ENCODE measurements at regions not wholly inside any gene's neighbourhood (a gene's known extent, or its start where the extent isn't known, plus 50 kb on each side); places are given as distances from the start of the nearest gene placed in this dataset.

DNA sequence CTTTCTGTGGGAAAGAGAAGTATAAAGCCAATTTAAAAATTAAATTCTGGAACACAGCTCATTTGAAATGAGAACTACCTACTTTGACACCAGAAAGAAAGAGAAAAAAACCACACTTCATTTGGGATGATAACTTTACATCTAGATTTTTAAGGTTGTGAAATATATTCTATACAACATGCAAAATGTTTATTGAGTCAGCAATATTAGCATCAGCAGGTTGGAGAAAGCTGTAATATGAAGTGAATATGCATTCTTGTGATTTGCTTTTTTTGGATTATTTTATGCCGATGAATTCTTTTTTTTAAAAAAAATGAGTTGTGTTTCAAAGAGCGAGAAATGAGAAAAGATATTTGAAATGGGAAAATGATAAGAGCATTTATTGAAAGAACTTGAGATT, 307.0 kb upstream of the DPPA4 start:
- Histone ChIP-seq H3K4me1 (ENCODE audit: control insufficient read depth, insufficient read depth, low read length) (no peaks in the 10 kb centered on the region), H3K27me3 (ENCODE audit: control insufficient read depth, insufficient read depth, low read length, poor library complexity, severe bottlenecking) (no peaks in the 10 kb centered on the region), H3K4me3 (ENCODE audit: low read length) (no peak overlapping the region), H3K27ac (ENCODE audit: low read depth, low read length) (no peak overlapping the region), H3K36me3 (ENCODE audit: control insufficient read depth, insufficient read depth, low read length) (no peaks in the 10 kb centered on the region), H3K9me3 (ENCODE audit: control insufficient read depth, low read length) (no peaks in the 10 kb centered on the region), H3K9ac (ENCODE audit: extremely low read depth, low read length, poor library complexity, severe bottlenecking) (no peak overlapping the region)
- no peaks in the 10 kb centered on the region for H3K36me3 Mint-ChIP-seq (ENCODE audit: low read depth)
- 91 to 100% methylated on average over 2 of the region's 2 CpGs for WGBS, 2 experiments (ENCODE audit: insufficient coverage in 1 of 2, insufficient read length in 1 of 2)
- no peaks in the 10 kb centered on the region for H3K4me1 Mint-ChIP-seq
- DNase-seq: no peak
- no peaks in the 10 kb centered on the region for H3K27me3 Mint-ChIP-seq (ENCODE audit: insufficient read depth)
- TF ChIP-seq CTCF (conservative IDR thresholded peaks at IDR 0.05): no peak
- no peak overlapping the region for H3K27ac Mint-ChIP-seq
- no peaks in the 10 kb centered on the region for H3K9me3 Mint-ChIP-seq
- H3K4me3 Mint-ChIP-seq: no peak overlapping the region

DNA sequence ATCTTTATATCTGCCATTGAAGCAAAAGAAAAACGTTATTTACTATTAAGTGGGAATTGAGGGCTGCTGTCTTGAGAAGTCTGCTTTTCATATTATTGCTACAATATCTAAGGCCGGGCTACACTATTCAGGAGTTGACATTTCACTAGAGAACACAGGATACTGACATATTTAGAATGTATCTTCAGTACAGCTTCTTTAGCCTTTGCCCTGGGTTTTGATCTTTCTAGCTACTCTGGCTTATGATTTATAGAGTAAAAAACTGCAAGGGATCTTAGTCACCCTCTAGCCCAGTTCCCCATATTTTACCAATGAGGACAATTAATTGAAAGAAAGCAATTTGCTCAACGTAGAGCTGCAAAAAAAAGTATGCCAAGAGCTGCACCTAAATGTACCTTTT, 307.4 kb upstream of the DPPA4 start:
- no peak overlapping the region for H3K27ac Mint-ChIP-seq
- H3K27ac ChIP-seq (ENCODE audit: low read depth, low read length): no peak overlapping the region

GRCh38 chr3:109648027-109648426, 310.7 kb upstream of the DPPA4 start:
- H3K9me3 Mint-ChIP-seq: peaks cover 7% of the 10 kb centered on the region
- no peaks in the 10 kb centered on the region for H3K27me3 ChIP-seq (ENCODE audit: control insufficient read depth, insufficient read depth, low read length, poor library complexity, severe bottlenecking)
- no peaks in the 10 kb centered on the region for H3K9me3 ChIP-seq (ENCODE audit: control insufficient read depth, low read length)
- H3K36me3 ChIP-seq (ENCODE audit: control insufficient read depth, insufficient read depth, low read length): no peaks in the 10 kb centered on the region
- no peak for TF ChIP-seq CTCF (conservative IDR thresholded peaks at IDR 0.05)
- H3K4me1 ChIP-seq (ENCODE audit: control insufficient read depth, insufficient read depth, low read length): no peaks in the 10 kb centered on the region
- no peak overlapping the region for H3K4me3 ChIP-seq (ENCODE audit: low read length)
- no peaks in the 10 kb centered on the region for H3K4me1 Mint-ChIP-seq
- DNase-seq: no peak
- no peaks in the 10 kb centered on the region for H3K36me3 Mint-ChIP-seq (ENCODE audit: low read depth)
- H3K4me3 Mint-ChIP-seq: no peak overlapping the region
- no peak overlapping the region for H3K9ac ChIP-seq (ENCODE audit: extremely low read depth, low read length, poor library complexity, severe bottlenecking)
- H3K27ac ChIP-seq (ENCODE audit: low read depth, low read length): no peak overlapping the region
- H3K27ac Mint-ChIP-seq: no peak overlapping the region
- WGBS, 2 experiments (ENCODE audit: insufficient coverage in 1 of 2, insufficient read length in 1 of 2): 95% methylated on average over 6 of the region's 6 CpGs
- no peaks in the 10 kb centered on the region for H3K27me3 Mint-ChIP-seq (ENCODE audit: insufficient read depth)

More for the DNA sequence above, 307.4 kb upstream of the DPPA4 start:
- no peak overlapping the region for H3K4me3 ChIP-seq (ENCODE audit: low read length)
- no peak overlapping the region for H3K9ac ChIP-seq (ENCODE audit: extremely low read depth, low read length, poor library complexity, severe bottlenecking)
- H3K27me3 Mint-ChIP-seq (ENCODE audit: insufficient read depth): no peaks in the 10 kb centered on the region
- H3K36me3 ChIP-seq (ENCODE audit: control insufficient read depth, insufficient read depth, low read length): no peaks in the 10 kb centered on the region
- H3K4me1 ChIP-seq (ENCODE audit: control insufficient read depth, insufficient read depth, low read length): no peaks in the 10 kb centered on the region
- H3K36me3 Mint-ChIP-seq (ENCODE audit: low read depth): no peaks in the 10 kb centered on the region
- H3K9me3 ChIP-seq (ENCODE audit: control insufficient read depth, low read length): no peaks in the 10 kb centered on the region
- H3K27me3 ChIP-seq (ENCODE audit: control insufficient read depth, insufficient read depth, low read length, poor library complexity, severe bottlenecking): no peaks in the 10 kb centered on the region
- TF ChIP-seq CTCF (conservative IDR thresholded peaks at IDR 0.05): no peak
- H3K4me3 Mint-ChIP-seq: no peak overlapping the region
- WGBS, 2 experiments (ENCODE audit: insufficient coverage in 1 of 2, insufficient read length in 1 of 2): 80 to 95% methylated on average over 2 to 3 of the region's 3 CpGs
- no peaks in the 10 kb centered on the region for H3K4me1 Mint-ChIP-seq
- H3K9me3 Mint-ChIP-seq: no peaks in the 10 kb centered on the region
- DNase-seq: no peak

Data from endodermal cell (in vitro differentiated cells).